GM20431 (cell line): ENCODE measurements at regions not wholly inside any gene's neighbourhood (a gene's known extent, or its start where the extent isn't known, plus 50 kb on each side); places are given as distances from the start of the nearest gene placed in this dataset.

Experiments
- in situ Hi-C: fragments of 300-500 bp; cut with MseI, MboI; formaldehyde crosslinking; loops from one replicate; pipeline ENCODE4 v1.15.0; 2020; ENCODE audit warnings: low sequenced_read_pairs; ENCODE audit not compliant: unreplicated experiment

- in situ Hi-C loops = no loop called here
Observed at GRCh38 chr1:172874950-172875349, 175.8 kb downstream of the TNFSF18 start.

- in situ Hi-C loops = no loop called here
Observed at GRCh38 chr1:172875892-172876291, 174.8 kb downstream of the TNFSF18 start.

- in situ Hi-C loops = no loop called here
Observed at GRCh38 chr1:172882385-172882784, 168.4 kb downstream of the TNFSF18 start.

- in situ Hi-C loops = no loop called here
Observed at GRCh38 chr1:172882791-172883386, 167.9 kb downstream of the TNFSF18 start.

GRCh38 chr1:172883387-172883791 is 167.4 kb downstream of the TNFSF18 start:
- in situ Hi-C loops = no loop called here

- in situ Hi-C loops = no loop called here
Observed at GRCh38 chr1:172883844-172884243, 166.9 kb downstream of the TNFSF18 start.

- in situ Hi-C loops = no loop called here
Observed at GRCh38 chr1:172885411-172885810, 165.3 kb downstream of the TNFSF18 start.

GRCh38 chr1:172885971-172886370 is 164.8 kb downstream of the TNFSF18 start:
- in situ Hi-C loops = no loop called here

- in situ Hi-C loops = no loop called here
Observed at GRCh38 chr1:172887162-172887561, 163.6 kb downstream of the TNFSF18 start.

GRCh38 chr1:172893146-172893841 is 157.4 kb downstream of the TNFSF18 start:
- in situ Hi-C loops = no loop called here

GRCh38 chr1:172894349-172895049 is 156.2 kb downstream of the TNFSF18 start:
- in situ Hi-C loops = no loop called here

GRCh38 chr1:172895050-172895460 is 155.7 kb downstream of the TNFSF18 start:
- in situ Hi-C loops = no loop called here

GRCh38 chr1:172895761-172896160 is 155.0 kb downstream of the TNFSF18 start:
- in situ Hi-C loops = no loop called here

- in situ Hi-C loops = no loop called here
Observed at GRCh38 chr1:172897738-172898137, 153.0 kb downstream of the TNFSF18 start.

- in situ Hi-C loops = no loop called here
Observed at GRCh38 chr1:172898866-172899265, 151.9 kb downstream of the TNFSF18 start.

GRCh38 chr1:172900376-172900997 is 150.3 kb downstream of the TNFSF18 start:
- in situ Hi-C loops = no loop called here

- in situ Hi-C loops = no loop called here
Observed at GRCh38 chr1:172902200-172902599, 148.5 kb downstream of the TNFSF18 start.

- in situ Hi-C loops = no loop called here
Observed at GRCh38 chr1:172902861-172903381, 147.8 kb downstream of the TNFSF18 start.

- in situ Hi-C loops = no loop called here
Observed at GRCh38 chr1:172903581-172904220, 147.0 kb downstream of the TNFSF18 start.

GRCh38 chr1:172905452-172905851 is 145.3 kb downstream of the TNFSF18 start:
- in situ Hi-C loops = no loop called here
